ENCODE measurements at regions not wholly inside any gene's neighbourhood (a gene's known extent, or its start where the extent isn't known, plus 50 kb on each side); places are given as distances from the start of the nearest gene placed in this dataset.

DNA sequence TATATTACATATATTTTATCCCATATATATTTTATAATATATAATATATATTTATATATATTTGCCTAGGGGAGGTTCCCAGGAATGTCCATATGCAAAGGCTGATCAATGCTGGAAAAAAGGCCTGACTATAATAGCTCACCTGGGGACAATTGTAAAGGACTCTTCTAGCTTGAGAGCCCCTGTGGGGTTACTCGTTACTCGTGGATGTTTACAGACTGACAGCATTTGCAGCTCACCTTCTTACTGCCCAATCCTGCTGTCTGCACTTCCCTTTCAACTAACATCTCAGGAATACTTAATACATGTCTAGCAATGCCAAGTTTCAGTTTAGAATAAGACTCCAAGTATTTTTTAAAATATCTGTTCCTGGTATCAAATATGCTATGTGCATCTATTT is 1365.4 kb upstream of the RAG2 start:
- DNase-seq: no peak
- Mint-ChIP-seq H3K36me3 (no peaks in the 10 kb centered on the region), H3K4me3 (no peak overlapping the region), H3K27ac (no peak overlapping the region), H3K9me3 (peaks cover 5 to 19% (median 8%) of the 10 kb centered on the region in 7 donors), H3K27me3 (ENCODE audit: low read depth in 3 of 3) (no peaks in the 10 kb centered on the region), H3K4me1 (no peaks in the 10 kb centered on the region)
- no peak overlapping the region for H3K4me2 ChIP-seq (replicated peaks; ENCODE audit: extremely low read depth, low read length, poor library complexity, severe bottlenecking)
- 100% methylated on average over 2 of the region's 2 CpGs for WGBS (ENCODE audit: insufficient coverage)
- H3K27ac ChIP-seq (ENCODE audit: low read depth in 1 of 2, low read length in 2 of 2): no peak overlapping the region
- H3K4me3 ChIP-seq (replicated peaks in 1 of 3; ENCODE audit: low read depth in 2 of 3, low read length in 3 of 3): no peak overlapping the region
- no peaks in the 10 kb centered on the region for H3K36me3 ChIP-seq (replicated peaks in 1 of 2; ENCODE audit: control insufficient read depth in 1 of 2, insufficient read depth in 2 of 2, low read length in 2 of 2)
- H3K4me1 ChIP-seq (ENCODE audit: control insufficient read depth in 1 of 2, insufficient read depth in 2 of 2, low read length in 2 of 2): no peaks in the 10 kb centered on the region
- H4K20me1 ChIP-seq (ENCODE audit: insufficient read depth, low read length): no peaks in the 10 kb centered on the region
- intact Hi-C loops (cut with micrococcal nuclease): no loop called here
- no peaks in the 10 kb centered on the region for H3K79me2 ChIP-seq (ENCODE audit: insufficient read depth, low read length)
- no peaks in the 10 kb centered on the region for H3K27me3 ChIP-seq (ENCODE audit: control insufficient read depth in 2 of 2, insufficient read depth in 2 of 2, low read length in 2 of 2)
- TF ChIP-seq, protein P1, sequence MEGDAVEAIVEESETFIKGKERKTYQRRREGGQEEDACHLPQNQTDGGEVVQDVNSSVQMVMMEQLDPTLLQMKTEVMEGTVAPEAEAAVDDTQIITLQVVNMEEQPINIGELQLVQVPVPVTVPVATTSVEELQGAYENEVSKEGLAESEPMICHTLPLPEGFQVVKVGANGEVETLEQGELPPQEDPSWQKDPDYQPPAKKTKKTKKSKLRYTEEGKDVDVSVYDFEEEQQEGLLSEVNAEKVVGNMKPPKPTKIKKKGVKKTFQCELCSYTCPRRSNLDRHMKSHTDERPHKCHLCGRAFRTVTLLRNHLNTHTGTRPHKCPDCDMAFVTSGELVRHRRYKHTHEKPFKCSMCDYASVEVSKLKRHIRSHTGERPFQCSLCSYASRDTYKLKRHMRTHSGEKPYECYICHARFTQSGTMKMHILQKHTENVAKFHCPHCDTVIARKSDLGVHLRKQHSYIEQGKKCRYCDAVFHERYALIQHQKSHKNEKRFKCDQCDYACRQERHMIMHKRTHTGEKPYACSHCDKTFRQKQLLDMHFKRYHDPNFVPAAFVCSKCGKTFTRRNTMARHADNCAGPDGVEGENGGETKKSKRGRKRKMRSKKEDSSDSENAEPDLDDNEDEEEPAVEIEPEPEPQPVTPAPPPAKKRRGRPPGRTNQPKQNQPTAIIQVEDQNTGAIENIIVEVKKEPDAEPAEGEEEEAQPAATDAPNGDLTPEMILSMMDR (IDR thresholded peaks at IDR 0.05): no peak
- H3K9ac ChIP-seq (ENCODE audit: insufficient read depth, low read length, poor library complexity, severe bottlenecking): no peak overlapping the region
- no peak overlapping the region for H2AFZ ChIP-seq (ENCODE audit: insufficient read depth, low read depth, low read length, poor library complexity, severe bottlenecking)
- peaks cover 0 to 15% of the 10 kb centered on the region in 2 donors for H3K9me3 ChIP-seq (replicated peaks in 1 of 2; ENCODE audit: control insufficient read depth in 1 of 2, insufficient read depth in 1 of 2, low read length in 2 of 2)

DNA sequence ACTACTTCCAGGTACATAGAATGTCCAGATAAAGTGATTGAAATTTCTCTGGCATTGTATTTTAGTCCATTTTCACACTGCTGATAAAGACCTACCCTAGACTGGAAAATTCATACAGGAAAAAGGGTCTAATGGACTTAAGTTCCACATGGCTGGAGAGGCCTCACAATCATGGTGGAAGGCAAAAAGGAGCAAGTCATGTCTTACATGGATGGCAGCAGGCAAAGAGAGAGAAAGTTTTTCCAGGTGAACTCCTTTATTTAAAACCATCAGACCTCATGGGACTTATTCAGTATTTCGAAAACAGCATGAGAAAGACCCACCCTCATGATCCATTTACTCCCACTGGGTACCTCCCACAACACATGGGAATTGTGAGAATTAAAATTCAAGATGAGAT is 1359.7 kb upstream of the RAG2 start:
- Mint-ChIP-seq H3K27ac (no peak overlapping the region), H3K4me1 (no peaks in the 10 kb centered on the region), H3K27me3 (ENCODE audit: low read depth in 3 of 3) (no peaks in the 10 kb centered on the region), H3K4me3 (no peak overlapping the region), H3K9me3 (peaks cover 7 to 26% (median 21%) of the 10 kb centered on the region in 7 donors), H3K36me3 (no peaks in the 10 kb centered on the region)
- H3K27ac ChIP-seq (ENCODE audit: low read depth in 1 of 2, low read length in 2 of 2): no peak overlapping the region
- no peak overlapping the region for H3K4me2 ChIP-seq (replicated peaks; ENCODE audit: extremely low read depth, low read length, poor library complexity, severe bottlenecking)
- no peak overlapping the region for H3K4me3 ChIP-seq (replicated peaks in 1 of 3; ENCODE audit: low read depth in 2 of 3, low read length in 3 of 3)
- H4K20me1 ChIP-seq (ENCODE audit: insufficient read depth, low read length): no peaks in the 10 kb centered on the region
- peaks cover 0 to 19% of the 10 kb centered on the region in 2 donors for H3K9me3 ChIP-seq (replicated peaks in 1 of 2; ENCODE audit: control insufficient read depth in 1 of 2, insufficient read depth in 1 of 2, low read length in 2 of 2)
- no peaks in the 10 kb centered on the region for H3K4me1 ChIP-seq (ENCODE audit: control insufficient read depth in 1 of 2, insufficient read depth in 2 of 2, low read length in 2 of 2)
- intact Hi-C loops (cut with micrococcal nuclease): no loop called here
- no peaks in the 10 kb centered on the region for H3K27me3 ChIP-seq (ENCODE audit: control insufficient read depth in 2 of 2, insufficient read depth in 2 of 2, low read length in 2 of 2)
- no peak overlapping the region for H3K9ac ChIP-seq (ENCODE audit: insufficient read depth, low read length, poor library complexity, severe bottlenecking)
- no peak for DNase-seq
- no peak overlapping the region for H2AFZ ChIP-seq (ENCODE audit: insufficient read depth, low read depth, low read length, poor library complexity, severe bottlenecking)
- TF ChIP-seq, protein P1 (IDR thresholded peaks at IDR 0.05): no peak
- H3K36me3 ChIP-seq (replicated peaks in 1 of 2; ENCODE audit: control insufficient read depth in 1 of 2, insufficient read depth in 2 of 2, low read length in 2 of 2): no peaks in the 10 kb centered on the region
- WGBS (ENCODE audit: insufficient coverage): no CpG with 5 or more reads among the region's 1 CpG
- no peaks in the 10 kb centered on the region for H3K79me2 ChIP-seq (ENCODE audit: insufficient read depth, low read length)
